ENCODE measurements at regions not wholly inside any gene's neighbourhood (a gene's known extent, or its start where the extent isn't known, plus 50 kb on each side); places are given as distances from the start of the nearest gene placed in this dataset.

DNA sequence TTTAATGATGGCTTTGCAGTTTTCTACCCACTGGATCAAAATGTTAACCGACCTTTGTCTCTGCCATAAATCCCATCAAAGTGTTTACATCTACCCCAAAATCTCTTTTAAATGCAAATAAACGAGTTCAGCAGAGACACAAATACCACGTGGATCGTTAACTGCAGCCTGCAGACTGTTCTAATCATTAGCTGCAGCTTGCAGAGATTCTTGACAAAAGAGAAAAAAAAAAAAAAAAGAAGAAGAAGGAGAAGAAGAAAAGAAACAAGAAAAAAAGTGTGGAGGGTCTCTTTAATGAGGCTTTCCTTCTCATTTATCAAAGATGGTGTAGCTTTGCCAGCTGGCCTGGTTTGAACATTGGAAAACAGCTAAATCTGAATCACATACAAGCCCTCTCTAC is 275.7 kb downstream of the NEDD1 start:
- no peak for DNase-seq
- Histone ChIP-seq H3K27me3 (replicated peaks; ENCODE audit: insufficient read depth, low read length) (no peaks in the 10 kb centered on the region), H3K9ac (ENCODE audit: low read length) (no peak overlapping the region), H4K20me1 (ENCODE audit: insufficient read depth, low read length) (no peaks in the 10 kb centered on the region), H3K79me2 (ENCODE audit: low read length) (no peaks in the 10 kb centered on the region), H2AFZ (ENCODE audit: low read length) (no peak overlapping the region), H3K36me3 (replicated peaks; ENCODE audit: insufficient read depth, low read length) (no peaks in the 10 kb centered on the region), H3K4me2 (ENCODE audit: low read depth, low read length) (no peak overlapping the region), H3K27ac (ENCODE audit: low read length) (no peak overlapping the region), H3F3A (ENCODE audit: insufficient read depth, low read length) (no peaks in the 10 kb centered on the region), H3K9me2 (replicated peaks; ENCODE audit: insufficient read depth, low read length) (no peaks in the 10 kb centered on the region), H3K4me3 (ENCODE audit: low read length) (no peak overlapping the region), H3K9me3 (replicated peaks; ENCODE audit: insufficient read depth, low read length) (no peaks in the 10 kb centered on the region), H3K4me1 (ENCODE audit: low read length) (no peaks in the 10 kb centered on the region)
- TF ChIP-seq EZH2 (optimal IDR thresholded peaks at IDR 0.05; ENCODE audit: low read depth, low read length) = no peak
- TF ChIP-seq EZH2phosphoT487 (IDR thresholded peaks at IDR 0.05; ENCODE audit: low read length) = no peak
- TF ChIP-seq CTCF (IDR thresholded peaks at IDR 0.05; ENCODE audit: low read length) = no peak

GRCh38 chr12:97184127-97184773 is 277.2 kb downstream of the NEDD1 start:
- no peaks in the 10 kb centered on the region for H4K20me1 ChIP-seq (ENCODE audit: insufficient read depth, low read length)
- no peaks in the 10 kb centered on the region for H3K4me1 ChIP-seq (ENCODE audit: low read length)
- H3F3A ChIP-seq (ENCODE audit: insufficient read depth, low read length) = no peaks in the 10 kb centered on the region
- H2AFZ ChIP-seq (ENCODE audit: low read length) = no peak overlapping the region
- TF ChIP-seq EZH2 (optimal IDR thresholded peaks at IDR 0.05; ENCODE audit: low read depth, low read length) (no peak), CTCF (IDR thresholded peaks at IDR 0.05; ENCODE audit: low read length) (no peak), EZH2phosphoT487 (IDR thresholded peaks at IDR 0.05; ENCODE audit: low read length) (no peak)
- H3K4me2 ChIP-seq (ENCODE audit: low read depth, low read length) = no peak overlapping the region
- no peaks in the 10 kb centered on the region for H3K9me2 ChIP-seq (replicated peaks; ENCODE audit: insufficient read depth, low read length)
- no peaks in the 10 kb centered on the region for H3K79me2 ChIP-seq (ENCODE audit: low read length)
- H3K4me3 ChIP-seq (ENCODE audit: low read length) = no peak overlapping the region
- H3K27ac ChIP-seq (ENCODE audit: low read length) = no peak overlapping the region
- no peaks in the 10 kb centered on the region for H3K36me3 ChIP-seq (replicated peaks; ENCODE audit: insufficient read depth, low read length)
- H3K9me3 ChIP-seq (replicated peaks; ENCODE audit: insufficient read depth, low read length) = no peaks in the 10 kb centered on the region
- DNase-seq = no peak
- no peak overlapping the region for H3K9ac ChIP-seq (ENCODE audit: low read length)
- H3K27me3 ChIP-seq (replicated peaks; ENCODE audit: insufficient read depth, low read length) = no peaks in the 10 kb centered on the region

DNA sequence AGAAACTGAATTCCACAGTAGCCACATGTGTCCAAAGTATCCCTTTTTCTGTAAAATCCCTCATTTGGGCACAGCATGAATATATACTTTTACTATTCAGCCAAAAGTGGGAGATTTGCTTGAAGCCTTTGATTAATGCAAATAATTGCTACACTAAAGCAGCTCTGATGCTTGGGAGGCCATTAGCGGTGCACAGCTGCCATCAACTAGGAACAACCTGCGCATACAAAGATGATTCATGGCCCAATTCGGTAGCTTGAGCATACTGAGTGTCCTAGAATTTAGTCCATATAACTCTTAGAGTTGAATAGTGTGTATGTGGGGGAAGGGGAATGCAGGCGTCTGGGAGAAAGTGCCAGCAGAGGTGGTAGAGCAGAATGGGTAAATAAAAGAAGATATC is 277.0 kb upstream of the RMST start:
- no peak for DNase-seq
- no peak for TF ChIP-seq EZH2 (optimal IDR thresholded peaks at IDR 0.05; ENCODE audit: low read depth, low read length)
- H3F3A ChIP-seq (ENCODE audit: insufficient read depth, low read length) = no peaks in the 10 kb centered on the region

DNA sequence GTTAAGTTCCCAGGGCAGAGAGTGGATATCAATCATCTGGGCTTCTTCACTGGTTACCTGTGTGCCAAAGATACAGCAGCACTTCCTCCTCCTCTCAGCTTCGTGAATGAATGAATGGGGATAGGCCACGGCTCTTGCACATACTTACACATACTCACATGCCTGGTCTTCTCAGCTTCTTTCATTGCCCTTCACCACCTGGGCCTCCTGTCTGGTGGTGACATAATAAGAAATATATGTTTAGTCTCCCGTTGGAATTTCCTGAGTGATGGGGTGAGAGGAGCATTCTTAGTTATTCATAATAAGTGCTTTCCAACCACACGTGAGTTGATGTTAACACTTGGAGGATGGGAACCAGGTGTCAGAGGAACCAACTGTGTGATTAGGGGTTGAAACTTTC is 268.1 kb upstream of the RMST start:
- Histone ChIP-seq H3K9me2 (replicated peaks; ENCODE audit: insufficient read depth, low read length) (no peaks in the 10 kb centered on the region), H3K36me3 (replicated peaks; ENCODE audit: insufficient read depth, low read length) (no peaks in the 10 kb centered on the region), H3K9me3 (replicated peaks; ENCODE audit: insufficient read depth, low read length) (no peaks in the 10 kb centered on the region), H3K27ac (ENCODE audit: low read length) (no peak overlapping the region), H3K79me2 (ENCODE audit: low read length) (no peaks in the 10 kb centered on the region), H4K20me1 (ENCODE audit: insufficient read depth, low read length) (no peaks in the 10 kb centered on the region), H3K9ac (ENCODE audit: low read length) (no peak overlapping the region), H3K4me1 (ENCODE audit: low read length) (no peaks in the 10 kb centered on the region), H3F3A (ENCODE audit: insufficient read depth, low read length) (no peaks in the 10 kb centered on the region), H3K4me3 (ENCODE audit: low read length) (no peak overlapping the region), H3K27me3 (replicated peaks; ENCODE audit: insufficient read depth, low read length) (no peaks in the 10 kb centered on the region), H2AFZ (ENCODE audit: low read length) (no peak overlapping the region), H3K4me2 (ENCODE audit: low read depth, low read length) (no peak overlapping the region)
- no peak for TF ChIP-seq EZH2phosphoT487 (IDR thresholded peaks at IDR 0.05; ENCODE audit: low read length)
- DNase-seq = no peak

More for the DNA sequence above, 277.0 kb upstream of the RMST start:
- Histone ChIP-seq H3K27me3 (replicated peaks; ENCODE audit: insufficient read depth, low read length) (no peaks in the 10 kb centered on the region), H3K4me2 (ENCODE audit: low read depth, low read length) (no peak overlapping the region), H3K79me2 (ENCODE audit: low read length) (no peaks in the 10 kb centered on the region), H3K9me3 (replicated peaks; ENCODE audit: insufficient read depth, low read length) (no peaks in the 10 kb centered on the region), H3K9ac (ENCODE audit: low read length) (no peak overlapping the region), H3K9me2 (replicated peaks; ENCODE audit: insufficient read depth, low read length) (no peaks in the 10 kb centered on the region), H3K4me1 (ENCODE audit: low read length) (no peaks in the 10 kb centered on the region), H4K20me1 (ENCODE audit: insufficient read depth, low read length) (no peaks in the 10 kb centered on the region), H3K4me3 (ENCODE audit: low read length) (no peak overlapping the region), H3K27ac (ENCODE audit: low read length) (no peak overlapping the region), H3K36me3 (replicated peaks; ENCODE audit: insufficient read depth, low read length) (no peaks in the 10 kb centered on the region), H2AFZ (ENCODE audit: low read length) (no peak overlapping the region)

Data from MM.1S (cell line).